Left cardiac atrium (tissue), 4 donors: ENCODE measurements at regions not wholly inside any gene's neighbourhood (a gene's known extent, or its start where the extent isn't known, plus 50 kb on each side); places are given as distances from the start of the nearest gene placed in this dataset.
A peak's percentile ranks its signal among the peaks of the same experiment; 100 is the strongest.

ENCODE experiments used
- ATAC-seq, 2 donors: fragments of 200-7000 bp; cut with Tn5 transposase; one replicate each; pipeline ENCODE4 v1.9.1; 2020; ENCODE audit warnings: mild to moderate bottlenecking in 2 of 2, moderate library complexity in 2 of 2
- DNase-seq: peaks from one replicate; pipeline ENCODE4 v3.0.0-alpha.2; 2020
- intact Hi-C, 2 donors: fragments of 100-400 bp; cut with DNase I; formaldehyde crosslinking; loops; one replicate each; pipeline versions ENCODE4 v1.14.1 to v1.15.1; 2022 to 2023
- donor health status: DM: no; HTN: yes; CAD: no.
- donor health status: DM: no; HTN: yes; CAD: no; lungs with severe emphysema.
- donor health status: DM: yes; HTN: yes; CAD: no.
- donor health status: Dilated cardiomyopathy.

GRCh38 chr20:7622399-7622961, 317.8 kb downstream of the HAO1 start:
- DNase-seq = no peak

GRCh38 chr20:7624886-7625285, 315.4 kb downstream of the HAO1 start:
- no peak for DNase-seq
- intact Hi-C loops = no loop called here
- no peak for ATAC-seq

More at GRCh38 chr20:7622399-7622961, 317.8 kb downstream of the HAO1 start:
- intact Hi-C loops = no loop called here
- ATAC-seq = no peak

GRCh38 chr20:7627734-7628663, 312.3 kb downstream of the HAO1 start:
- no peak for DNase-seq
- intact Hi-C loops = no loop called here
- ATAC-seq = no peak

- DNase-seq (no peak), ATAC-seq (no peak)
- intact Hi-C loops = no loop called here
Observed at GRCh38 chr20:7629880-7630279, 310.4 kb downstream of the HAO1 start.

GRCh38 chr20:7637184-7637583, 303.1 kb downstream of the HAO1 start:
- ATAC-seq (no peak), DNase-seq (no peak)
- intact Hi-C loops = loop anchor here in 1 of 2 donors (5.0 kb wide), 1 partner anchor 85 kb away; no protein-coding TSS in a partner anchor

- DNase-seq = peak; percentile 23
- intact Hi-C loops = no loop called here
- ATAC-seq = peak in 1 of 2 donors; percentile 70
Observed at GRCh38 chr20:7650086-7650879, 290.0 kb downstream of the HAO1 start.

GRCh38 chr20:7654231-7654630, 286.0 kb downstream of the HAO1 start:
- ATAC-seq = no peak
- DNase-seq = no peak
- intact Hi-C loops = no loop called here

- ATAC-seq (no peak), DNase-seq (no peak)
- intact Hi-C loops = no loop called here
Observed at GRCh38 chr20:7656687-7657467, 283.4 kb downstream of the HAO1 start.

- ATAC-seq (no peak), DNase-seq (no peak)
- intact Hi-C loops = no loop called here
Observed at GRCh38 chr20:7657569-7657968, 282.7 kb downstream of the HAO1 start.

- intact Hi-C loops = no loop called here
- DNase-seq (no peak), ATAC-seq (no peak)
Observed at GRCh38 chr20:7660165-7660564, 280.1 kb downstream of the HAO1 start.

GRCh38 chr20:7665376-7665775, 274.9 kb downstream of the HAO1 start:
- no peak for DNase-seq
- ATAC-seq = no peak
- intact Hi-C loops = no loop called here

GRCh38 chr20:7667194-7667593, 273.1 kb downstream of the HAO1 start:
- intact Hi-C loops = no loop called here
- ATAC-seq (no peak), DNase-seq (no peak)

GRCh38 chr20:7672571-7672970, 267.7 kb downstream of the HAO1 start:
- intact Hi-C loops = no loop called here
- ATAC-seq = no peak
- no peak for DNase-seq

- intact Hi-C loops = no loop called here
- ATAC-seq (no peak), DNase-seq (no peak)
Observed at GRCh38 chr20:7673841-7674240, 266.4 kb downstream of the HAO1 start.

- DNase-seq = no peak
- intact Hi-C loops = no loop called here
- ATAC-seq = no peak
Observed at GRCh38 chr20:7682916-7683315, 257.3 kb downstream of the HAO1 start.

- intact Hi-C loops = no loop called here
- ATAC-seq (no peak), DNase-seq (no peak)
Observed at GRCh38 chr20:7687065-7687464, 253.2 kb downstream of the HAO1 start.

GRCh38 chr20:7689151-7689550, 251.1 kb downstream of the HAO1 start:
- intact Hi-C loops = no loop called here
- DNase-seq (no peak), ATAC-seq (no peak)

- DNase-seq (no peak), ATAC-seq (no peak)
- intact Hi-C loops = no loop called here
Observed at GRCh38 chr20:7691647-7692269, 248.5 kb downstream of the HAO1 start.

- intact Hi-C loops = no loop called here
- ATAC-seq (no peak), DNase-seq (no peak)
Observed at GRCh38 chr20:7692478-7692877, 247.8 kb downstream of the HAO1 start.
